ENCODE measurements at regions not wholly inside any gene's neighbourhood (a gene's known extent, or its start where the extent isn't known, plus 50 kb on each side); places are given as distances from the start of the nearest gene placed in this dataset.

DNA sequence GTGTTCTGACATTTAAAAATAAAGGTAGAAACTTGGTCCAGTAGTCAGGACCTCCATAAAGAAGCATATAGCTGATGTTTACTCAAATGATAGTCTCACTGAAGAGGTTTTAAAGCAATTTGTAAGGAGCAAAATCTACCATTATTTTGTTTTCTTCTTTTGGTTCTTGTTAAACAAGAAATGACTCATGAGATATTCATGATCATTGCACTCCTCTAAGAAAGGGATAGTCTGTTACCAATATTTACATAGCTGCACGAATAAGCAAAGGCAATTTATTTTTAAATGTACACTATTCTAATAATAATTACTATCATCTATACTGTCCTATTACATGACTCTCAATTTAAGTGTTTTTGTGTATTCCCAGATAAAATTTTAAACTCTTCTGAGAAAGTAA lies 397.9 kb downstream of the FAM47B start:
- TF ChIP-seq, protein P1, sequence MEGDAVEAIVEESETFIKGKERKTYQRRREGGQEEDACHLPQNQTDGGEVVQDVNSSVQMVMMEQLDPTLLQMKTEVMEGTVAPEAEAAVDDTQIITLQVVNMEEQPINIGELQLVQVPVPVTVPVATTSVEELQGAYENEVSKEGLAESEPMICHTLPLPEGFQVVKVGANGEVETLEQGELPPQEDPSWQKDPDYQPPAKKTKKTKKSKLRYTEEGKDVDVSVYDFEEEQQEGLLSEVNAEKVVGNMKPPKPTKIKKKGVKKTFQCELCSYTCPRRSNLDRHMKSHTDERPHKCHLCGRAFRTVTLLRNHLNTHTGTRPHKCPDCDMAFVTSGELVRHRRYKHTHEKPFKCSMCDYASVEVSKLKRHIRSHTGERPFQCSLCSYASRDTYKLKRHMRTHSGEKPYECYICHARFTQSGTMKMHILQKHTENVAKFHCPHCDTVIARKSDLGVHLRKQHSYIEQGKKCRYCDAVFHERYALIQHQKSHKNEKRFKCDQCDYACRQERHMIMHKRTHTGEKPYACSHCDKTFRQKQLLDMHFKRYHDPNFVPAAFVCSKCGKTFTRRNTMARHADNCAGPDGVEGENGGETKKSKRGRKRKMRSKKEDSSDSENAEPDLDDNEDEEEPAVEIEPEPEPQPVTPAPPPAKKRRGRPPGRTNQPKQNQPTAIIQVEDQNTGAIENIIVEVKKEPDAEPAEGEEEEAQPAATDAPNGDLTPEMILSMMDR (conservative IDR thresholded peaks at IDR 0.05) = no peak
- no peak for TF ChIP-seq EZH2 (IDR thresholded peaks at IDR 0.05; ENCODE audit: low read depth)
